ENCODE measurements at regions not wholly inside any gene's neighbourhood (a gene's known extent, or its start where the extent isn't known, plus 50 kb on each side); places are given as distances from the start of the nearest gene placed in this dataset.
A peak's percentile ranks its signal among the peaks of the same experiment; 100 is the strongest.

- no peak overlapping the region for H3K4me3 ChIP-seq (ENCODE audit: low read length)
- no peak overlapping the region for H3K27ac ChIP-seq (ENCODE audit: low read depth, low read length)
- H3K9me3 ChIP-seq (ENCODE audit: insufficient read depth, low read depth, low read length): no peaks in the 10 kb centered on the region
- H3K36me3 ChIP-seq (ENCODE audit: insufficient read depth, low read length): no peaks in the 10 kb centered on the region
- H3K4me1 ChIP-seq (ENCODE audit: insufficient read depth, low read length): peaks cover 19% of the 10 kb centered on the region
- no peak overlapping the region for H3K9ac ChIP-seq (ENCODE audit: low read depth, low read length)
- no peaks in the 10 kb centered on the region for H3K27me3 ChIP-seq (ENCODE audit: insufficient read depth, low read length)
- WGBS: 64% methylated on average over 2 of the region's 2 CpGs
Measured at GRCh38 chr3:187572441-187572840, 97.8 kb downstream of the SST start.

- Histone ChIP-seq H3K27me3 (ENCODE audit: insufficient read depth, low read length) (no peaks in the 10 kb centered on the region), H3K36me3 (ENCODE audit: insufficient read depth, low read length) (no peaks in the 10 kb centered on the region), H3K27ac (ENCODE audit: low read depth, low read length) (no peak overlapping the region), H3K9me3 (ENCODE audit: insufficient read depth, low read depth, low read length) (no peaks in the 10 kb centered on the region), H3K9ac (ENCODE audit: low read depth, low read length) (no peak overlapping the region), H3K4me1 (ENCODE audit: insufficient read depth, low read length) (peaks cover 27% of the 10 kb centered on the region), H3K4me3 (ENCODE audit: low read length) (no peak overlapping the region)
- 88% methylated on average over 4 of the region's 4 CpGs for WGBS
Measured at GRCh38 chr3:187571701-187572100, 98.5 kb downstream of the SST start.

- Histone ChIP-seq H3K36me3 (ENCODE audit: insufficient read depth, low read length) (no peaks in the 10 kb centered on the region), H3K4me3 (ENCODE audit: low read length) (no peak overlapping the region), H3K27ac (ENCODE audit: low read depth, low read length) (no peak overlapping the region), H3K4me1 (ENCODE audit: insufficient read depth, low read length) (peaks cover 29% of the 10 kb centered on the region), H3K27me3 (ENCODE audit: insufficient read depth, low read length) (no peaks in the 10 kb centered on the region), H3K9me3 (ENCODE audit: insufficient read depth, low read depth, low read length) (no peaks in the 10 kb centered on the region), H3K9ac (ENCODE audit: low read depth, low read length) (no peak overlapping the region)
- WGBS: 97% methylated on average over 2 of the region's 2 CpGs
Measured at GRCh38 chr3:187570776-187571175, 99.4 kb downstream of the SST start.

GRCh38 chr3:187568171-187568570 is 102.0 kb downstream of the SST start:
- Histone ChIP-seq H3K4me1 (ENCODE audit: insufficient read depth, low read length) (peaks cover 29% of the 10 kb centered on the region), H3K27me3 (ENCODE audit: insufficient read depth, low read length) (no peaks in the 10 kb centered on the region), H3K27ac (ENCODE audit: low read depth, low read length) (peak overlapping the region; percentile 15; the same call in 1 of the 2 replicates), H3K9me3 (ENCODE audit: insufficient read depth, low read depth, low read length) (no peaks in the 10 kb centered on the region), H3K36me3 (ENCODE audit: insufficient read depth, low read length) (no peaks in the 10 kb centered on the region), H3K4me3 (ENCODE audit: low read length) (no peak overlapping the region), H3K9ac (ENCODE audit: low read depth, low read length) (no peak overlapping the region)
- 85% methylated on average over 4 of the region's 4 CpGs for WGBS

GRCh38 chr3:187567661-187568121 is 102.5 kb downstream of the SST start:
- Histone ChIP-seq H3K9me3 (ENCODE audit: insufficient read depth, low read depth, low read length) (no peaks in the 10 kb centered on the region), H3K36me3 (ENCODE audit: insufficient read depth, low read length) (no peaks in the 10 kb centered on the region), H3K4me3 (ENCODE audit: low read length) (no peak overlapping the region), H3K27ac (ENCODE audit: low read depth, low read length) (peak overlapping the region; percentile 15), H3K4me1 (ENCODE audit: insufficient read depth, low read length) (peaks cover 29% of the 10 kb centered on the region), H3K9ac (ENCODE audit: low read depth, low read length) (no peak overlapping the region), H3K27me3 (ENCODE audit: insufficient read depth, low read length) (no peaks in the 10 kb centered on the region)
- WGBS: 100% methylated on average over 1 of the region's 2 CpGs

- Histone ChIP-seq H3K4me1 (ENCODE audit: insufficient read depth, low read length) (peaks cover 26% of the 10 kb centered on the region), H3K27ac (ENCODE audit: low read depth, low read length) (no peak overlapping the region), H3K9me3 (ENCODE audit: insufficient read depth, low read depth, low read length) (no peaks in the 10 kb centered on the region), H3K27me3 (ENCODE audit: insufficient read depth, low read length) (no peaks in the 10 kb centered on the region), H3K4me3 (ENCODE audit: low read length) (no peak overlapping the region), H3K36me3 (ENCODE audit: insufficient read depth, low read length) (no peaks in the 10 kb centered on the region), H3K9ac (ENCODE audit: low read depth, low read length) (no peak overlapping the region)
- WGBS: 91% methylated on average over 2 of the region's 2 CpGs
Measured at GRCh38 chr3:187567021-187567420, 103.2 kb downstream of the SST start.

GRCh38 chr3:187565701-187566100 is 104.5 kb downstream of the SST start:
- no peaks in the 10 kb centered on the region for H3K27me3 ChIP-seq (ENCODE audit: insufficient read depth, low read length)
- H3K9ac ChIP-seq (ENCODE audit: low read depth, low read length): no peak overlapping the region
- H3K9me3 ChIP-seq (ENCODE audit: insufficient read depth, low read depth, low read length): no peaks in the 10 kb centered on the region
- peaks cover 23% of the 10 kb centered on the region for H3K4me1 ChIP-seq (ENCODE audit: insufficient read depth, low read length)
- H3K27ac ChIP-seq (ENCODE audit: low read depth, low read length): no peak overlapping the region
- WGBS: 96% methylated on average over 4 of the region's 5 CpGs
- no peaks in the 10 kb centered on the region for H3K36me3 ChIP-seq (ENCODE audit: insufficient read depth, low read length)
- no peak overlapping the region for H3K4me3 ChIP-seq (ENCODE audit: low read length)

GRCh38 chr3:187558990-187559389 is 111.2 kb downstream of the SST start:
- no peaks in the 10 kb centered on the region for H3K9me3 ChIP-seq (ENCODE audit: insufficient read depth, low read depth, low read length)
- H3K36me3 ChIP-seq (ENCODE audit: insufficient read depth, low read length): no peaks in the 10 kb centered on the region
- H3K4me1 ChIP-seq (ENCODE audit: insufficient read depth, low read length): no peaks in the 10 kb centered on the region
- H3K27ac ChIP-seq (ENCODE audit: low read depth, low read length): no peak overlapping the region
- no peaks in the 10 kb centered on the region for H3K27me3 ChIP-seq (ENCODE audit: insufficient read depth, low read length)
- WGBS: 72% methylated on average over 2 of the region's 2 CpGs
- H3K4me3 ChIP-seq (ENCODE audit: low read length): no peak overlapping the region
- no peak overlapping the region for H3K9ac ChIP-seq (ENCODE audit: low read depth, low read length)

GRCh38 chr3:187551416-187551815 is 118.8 kb downstream of the SST start:
- Histone ChIP-seq H3K27me3 (ENCODE audit: insufficient read depth, low read length) (no peaks in the 10 kb centered on the region), H3K9ac (ENCODE audit: low read depth, low read length) (no peak overlapping the region), H3K36me3 (ENCODE audit: insufficient read depth, low read length) (no peaks in the 10 kb centered on the region), H3K27ac (ENCODE audit: low read depth, low read length) (no peak overlapping the region), H3K4me1 (ENCODE audit: insufficient read depth, low read length) (no peaks in the 10 kb centered on the region), H3K4me3 (ENCODE audit: low read length) (no peak overlapping the region), H3K9me3 (ENCODE audit: insufficient read depth, low read depth, low read length) (no peaks in the 10 kb centered on the region)

- no peaks in the 10 kb centered on the region for H3K36me3 ChIP-seq (ENCODE audit: insufficient read depth, low read length)
- no peaks in the 10 kb centered on the region for H3K9me3 ChIP-seq (ENCODE audit: insufficient read depth, low read depth, low read length)
- 83% methylated on average over 1 of the region's 1 CpG for WGBS
- H3K4me3 ChIP-seq (ENCODE audit: low read length): no peak overlapping the region
- H3K27me3 ChIP-seq (ENCODE audit: insufficient read depth, low read length): no peaks in the 10 kb centered on the region; the same call in 1 of the 2 replicates
- no peak overlapping the region for H3K9ac ChIP-seq (ENCODE audit: low read depth, low read length)
- H3K27ac ChIP-seq (ENCODE audit: low read depth, low read length): no peak overlapping the region
- H3K4me1 ChIP-seq (ENCODE audit: insufficient read depth, low read length): no peaks in the 10 kb centered on the region
Measured at GRCh38 chr3:187550446-187550845, 119.7 kb downstream of the SST start.

- H3K36me3 ChIP-seq (ENCODE audit: insufficient read depth, low read length): no peaks in the 10 kb centered on the region
- H3K27me3 ChIP-seq (ENCODE audit: insufficient read depth, low read length): no peaks in the 10 kb centered on the region; the same call in 1 of the 2 replicates
- no peak overlapping the region for H3K27ac ChIP-seq (ENCODE audit: low read depth, low read length)
- no peak overlapping the region for H3K9ac ChIP-seq (ENCODE audit: low read depth, low read length)
- H3K4me1 ChIP-seq (ENCODE audit: insufficient read depth, low read length): no peaks in the 10 kb centered on the region
- no peak overlapping the region for H3K4me3 ChIP-seq (ENCODE audit: low read length)
- H3K9me3 ChIP-seq (ENCODE audit: insufficient read depth, low read depth, low read length): no peaks in the 10 kb centered on the region
- 98% methylated on average over 5 of the region's 5 CpGs for WGBS
Measured at GRCh38 chr3:187545366-187545765, 124.8 kb downstream of the SST start.

GRCh38 chr3:187544326-187544725 is 125.9 kb downstream of the SST start:
- WGBS: 95% methylated on average over 5 of the region's 5 CpGs
- no peak overlapping the region for H3K27ac ChIP-seq (ENCODE audit: low read depth, low read length)
- no peak overlapping the region for H3K4me3 ChIP-seq (ENCODE audit: low read length)
- no peaks in the 10 kb centered on the region for H3K9me3 ChIP-seq (ENCODE audit: insufficient read depth, low read depth, low read length)
- H3K27me3 ChIP-seq (ENCODE audit: insufficient read depth, low read length): no peaks in the 10 kb centered on the region; the same call in 1 of the 2 replicates
- no peaks in the 10 kb centered on the region for H3K36me3 ChIP-seq (ENCODE audit: insufficient read depth, low read length)
- H3K4me1 ChIP-seq (ENCODE audit: insufficient read depth, low read length): no peaks in the 10 kb centered on the region
- no peak overlapping the region for H3K9ac ChIP-seq (ENCODE audit: low read depth, low read length)
